NCI-H187 treated with DMSO at 0.1 percent for 48 hours (cell line): ENCODE measurements at regions not wholly inside any gene's neighbourhood (a gene's known extent, or its start where the extent isn't known, plus 50 kb on each side); places are given as distances from the start of the nearest gene placed in this dataset.

ENCODE experiments used
- DNase-seq: peaks from one replicate; lab custom pipeline; 2025; lab: John Stamatoyannopoulos, UW

DNA sequence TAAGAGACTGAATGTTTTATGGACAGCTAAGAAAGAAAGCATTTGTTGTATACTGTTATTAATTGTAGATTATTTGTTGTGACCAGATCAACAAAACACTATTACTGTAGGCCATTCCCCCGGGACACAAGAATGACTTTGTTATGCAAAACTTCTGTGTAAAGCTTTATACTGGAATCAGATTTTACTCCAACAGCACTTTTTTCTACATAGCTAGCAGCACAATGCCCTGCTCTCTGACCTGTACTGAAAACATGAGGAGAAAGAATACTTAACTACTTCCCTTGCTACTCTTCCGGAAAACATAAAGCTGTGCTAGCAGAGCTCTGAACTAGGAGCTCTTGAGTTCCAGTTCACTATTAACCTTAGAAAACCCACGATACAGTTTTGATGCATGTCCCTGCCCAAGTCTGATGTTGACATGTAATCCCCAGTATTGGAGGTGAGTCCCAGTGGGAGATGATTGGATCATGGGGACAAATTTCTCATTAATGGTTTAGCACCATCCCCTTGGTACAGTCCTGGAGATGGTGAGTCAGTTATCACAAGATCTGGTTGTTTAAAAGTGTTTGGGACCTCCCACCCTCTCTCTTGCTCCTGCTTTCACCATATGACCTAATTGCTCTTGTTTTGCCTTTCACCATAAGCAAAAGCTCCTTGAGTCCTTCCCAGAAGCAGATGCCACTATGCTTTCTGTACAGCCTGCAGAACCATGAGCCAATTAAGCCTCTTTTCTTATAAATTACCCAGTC, 601.1 kb upstream of the PIK3C3 start:
- no peak for DNase-seq

DNA sequence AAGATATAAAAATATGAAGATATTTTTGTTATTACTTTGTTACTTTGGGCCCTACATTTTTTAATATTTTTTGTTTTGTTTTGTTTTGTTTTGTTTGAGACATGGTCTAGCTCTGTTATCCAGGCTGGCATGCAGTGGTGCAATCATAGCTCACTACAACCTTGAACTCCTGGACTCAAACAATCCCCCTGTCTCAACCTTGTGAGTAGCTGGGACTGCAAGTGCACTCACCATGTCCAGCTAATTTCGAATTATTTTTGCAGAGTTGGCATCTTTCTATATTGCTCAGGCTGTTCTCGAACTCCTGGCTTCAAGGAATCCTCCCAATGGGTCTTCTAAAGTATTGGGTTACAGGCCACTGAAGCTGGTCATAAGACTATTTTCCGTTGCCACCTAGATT, 603.6 kb upstream of the PIK3C3 start:
- no peak for DNase-seq

DNA sequence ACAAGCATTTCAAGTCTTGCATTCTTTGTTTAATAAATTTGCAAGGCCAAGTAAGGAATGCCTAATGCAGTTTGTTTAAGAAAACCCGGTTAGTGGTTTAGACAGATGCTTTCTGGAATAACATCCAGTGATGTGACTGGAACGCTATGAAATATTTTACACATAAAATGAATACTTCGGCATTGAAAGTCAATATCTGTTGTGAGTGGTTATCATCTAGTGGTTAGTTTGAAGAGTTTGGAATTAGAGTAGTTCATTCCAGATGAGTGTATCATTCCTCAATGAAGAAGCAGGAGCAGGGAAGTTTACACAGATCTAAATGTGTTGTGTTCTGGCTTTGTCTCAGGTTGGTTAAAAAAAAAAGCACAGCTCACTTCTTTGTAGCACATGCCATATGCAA, 608.0 kb upstream of the PIK3C3 start:
- DNase-seq = no peak

DNA sequence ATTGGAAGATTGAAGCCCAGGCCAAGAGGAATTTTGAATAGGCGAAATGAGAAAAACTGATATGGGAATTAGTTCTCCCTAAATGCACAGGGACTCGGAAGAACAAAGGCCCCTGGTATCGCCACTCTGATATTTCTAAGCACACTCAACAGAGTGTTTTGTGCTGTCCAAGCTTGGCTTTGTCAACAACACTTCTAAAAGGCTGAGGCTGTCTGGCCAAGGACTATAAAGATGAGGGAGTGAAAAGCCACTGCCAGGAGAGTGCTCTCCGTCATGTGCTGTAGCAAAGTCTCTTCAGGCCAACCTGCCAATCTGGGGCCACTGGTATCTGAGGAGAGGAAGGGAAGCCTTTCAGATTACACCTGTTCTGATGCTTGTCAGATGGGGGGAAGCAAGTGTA, 611.2 kb upstream of the PIK3C3 start:
- DNase-seq = peak; percentile 1

DNA sequence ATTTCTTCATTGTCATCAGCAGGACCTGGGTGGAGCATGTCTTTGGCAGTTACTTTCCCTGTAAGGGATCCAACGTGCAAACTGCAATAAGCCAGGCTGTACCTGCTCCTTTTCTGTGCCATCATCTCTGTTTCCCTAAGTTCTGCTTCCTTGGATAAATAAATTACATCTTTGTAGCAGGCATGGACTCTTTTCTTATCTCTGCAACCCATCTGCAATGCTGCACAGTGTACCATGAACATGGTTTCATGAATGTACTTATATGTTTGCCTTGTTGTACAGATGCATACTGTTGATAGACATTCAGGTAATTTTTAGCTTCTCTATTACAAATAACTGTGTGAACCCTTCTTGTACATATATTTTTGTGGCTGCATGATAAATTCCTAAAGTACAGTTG, 616.7 kb upstream of the PIK3C3 start:
- DNase-seq = no peak

DNA sequence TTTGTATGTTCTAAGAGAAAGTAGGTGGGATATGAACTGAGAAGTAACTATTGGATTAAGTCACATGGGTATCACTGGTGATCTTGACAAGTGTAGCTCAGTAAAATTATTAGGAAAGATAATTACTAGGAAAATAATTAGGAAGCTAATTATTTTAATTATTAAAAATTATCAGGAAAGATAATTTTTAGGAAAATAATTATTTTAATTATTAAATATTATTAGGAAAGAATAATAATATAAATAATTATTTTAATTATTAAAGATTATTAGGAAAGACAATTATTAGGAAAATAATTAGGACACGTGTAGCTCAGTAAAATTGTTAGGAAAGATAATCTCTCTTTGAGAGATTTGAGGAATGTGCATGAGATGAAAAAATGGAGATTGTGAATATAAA, 623.4 kb upstream of the PIK3C3 start:
- DNase-seq = no peak

DNA sequence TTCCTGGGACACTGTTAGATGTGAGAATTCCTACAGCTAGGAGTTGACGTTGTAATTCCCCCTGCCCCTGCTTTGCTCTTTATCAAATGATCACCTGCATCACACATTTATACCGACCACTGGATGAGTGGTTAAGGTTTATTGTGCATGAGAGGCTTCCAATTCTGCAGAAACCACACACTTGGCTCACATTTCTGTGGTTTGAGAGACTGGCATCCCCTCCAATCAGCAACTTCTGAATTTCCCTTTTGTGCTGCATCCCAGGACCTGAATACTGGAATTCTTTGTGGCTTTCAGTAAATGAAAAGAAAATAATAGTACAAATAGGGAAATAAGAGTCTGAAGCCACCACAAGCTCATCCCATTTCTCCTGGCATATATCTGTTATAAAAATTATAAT, 628.7 kb upstream of the PIK3C3 start:
- no peak for DNase-seq

DNA sequence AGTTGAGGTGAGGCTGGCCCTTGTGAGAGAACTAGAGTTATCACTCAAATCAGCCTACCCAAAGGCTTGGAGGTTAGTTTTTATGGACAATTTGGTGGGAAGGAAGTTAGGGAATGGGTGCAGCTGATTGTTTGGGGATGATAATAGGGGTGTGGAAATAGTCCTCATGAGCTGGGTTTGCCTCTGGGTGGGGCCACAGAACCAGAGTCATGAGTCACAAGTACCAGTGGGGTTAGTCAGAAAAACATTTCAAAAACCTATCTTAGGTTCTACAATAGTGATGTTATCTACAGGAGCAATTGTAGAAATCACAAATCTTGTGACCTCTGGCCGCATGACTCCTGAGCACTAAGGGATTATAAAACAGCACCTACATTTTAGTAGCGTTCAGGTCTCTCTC, 630.1 kb upstream of the PIK3C3 start:
- no peak for DNase-seq

DNA sequence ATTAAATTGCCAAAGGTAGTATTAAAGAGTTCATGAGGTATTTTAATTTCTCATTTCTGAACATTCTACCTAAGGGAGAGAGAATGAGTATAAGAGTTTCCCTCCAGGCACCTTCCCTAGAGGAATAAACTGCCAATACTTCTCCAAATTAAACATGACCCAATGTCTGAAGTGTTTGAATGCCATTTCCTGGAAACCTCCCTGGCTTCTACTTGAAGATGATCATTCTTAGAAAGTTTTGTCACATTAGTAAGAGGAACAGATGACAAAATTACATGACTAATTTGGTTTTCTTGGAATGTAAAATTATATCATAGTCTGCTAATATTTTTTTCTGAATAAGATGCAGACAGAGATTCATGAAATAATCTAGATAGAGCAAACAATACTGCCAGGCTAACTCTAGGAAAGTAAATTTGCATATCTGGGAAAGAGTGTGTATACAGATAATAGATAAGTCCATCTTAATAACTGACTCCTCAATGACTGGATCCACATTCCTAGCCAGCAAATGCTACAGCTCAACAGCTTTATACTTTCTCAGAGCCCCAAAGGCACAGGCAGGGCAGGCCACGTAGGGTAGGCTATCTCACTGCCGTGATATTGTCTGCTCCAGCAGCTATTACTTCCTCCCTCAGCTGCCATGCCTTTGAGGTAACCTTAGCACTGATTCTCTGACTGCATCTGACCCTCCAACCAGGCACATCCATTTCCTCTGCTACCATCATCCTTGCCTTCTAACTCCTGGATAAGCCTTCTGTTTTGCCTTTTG, 630.8 kb upstream of the PIK3C3 start:
- no peak for DNase-seq

DNA sequence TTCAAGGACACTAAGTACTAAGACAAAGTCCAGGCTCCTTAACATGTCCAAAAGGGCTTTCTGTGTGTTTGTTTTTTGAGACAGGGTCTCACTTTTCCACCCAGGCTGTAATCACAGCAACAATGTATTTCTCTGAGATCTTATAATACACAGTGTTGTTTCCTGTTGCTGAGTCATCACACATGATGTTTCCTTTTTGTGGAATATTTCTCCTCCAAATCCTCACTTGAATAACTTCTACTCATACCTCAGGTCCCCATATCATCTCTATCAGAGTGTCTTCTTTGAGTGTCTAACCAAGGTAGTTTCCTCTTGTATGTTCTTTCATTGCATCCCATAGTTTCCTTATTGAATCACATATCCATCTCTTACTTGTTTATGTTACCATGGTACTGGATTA, 632.0 kb upstream of the PIK3C3 start:
- DNase-seq = no peak

DNA sequence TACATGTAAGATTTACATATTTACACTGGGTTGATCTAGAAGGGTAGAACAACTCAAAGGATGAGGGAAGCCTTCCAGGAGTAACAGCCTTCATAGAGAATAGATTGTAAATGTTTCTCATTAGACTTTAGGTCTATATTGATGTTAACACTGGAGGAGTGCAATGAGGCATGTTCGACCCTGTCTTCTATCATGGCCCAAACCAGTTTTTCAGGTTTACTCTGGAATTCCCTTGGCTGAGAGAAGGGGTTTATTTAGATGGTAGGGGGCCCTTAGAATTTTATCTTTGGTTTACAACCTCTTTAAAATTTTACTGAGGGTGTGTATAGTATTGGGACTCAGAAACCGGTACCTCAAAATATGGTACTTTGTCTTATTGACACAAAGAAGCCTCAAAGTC, 634.9 kb upstream of the PIK3C3 start:
- DNase-seq = no peak

DNA sequence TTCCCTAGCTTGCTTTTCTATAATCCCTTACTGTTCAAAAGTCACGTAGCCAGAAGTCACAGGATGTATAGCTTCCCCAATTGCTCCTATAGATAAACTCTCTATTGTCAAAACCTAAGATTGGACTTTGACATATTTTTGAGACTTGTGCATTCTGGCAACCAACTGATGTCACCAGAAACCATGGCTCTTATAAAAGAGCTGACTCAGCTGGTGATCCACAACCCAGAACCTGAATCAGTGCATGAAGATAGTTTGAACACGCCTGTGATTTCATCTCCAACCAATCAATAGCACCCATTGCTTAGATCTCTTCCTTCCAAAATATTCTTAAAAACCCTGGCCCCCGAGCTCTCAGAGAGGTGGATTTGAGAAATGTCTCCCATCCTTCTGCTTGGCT, 639.9 kb upstream of the PIK3C3 start:
- DNase-seq = no peak

DNA sequence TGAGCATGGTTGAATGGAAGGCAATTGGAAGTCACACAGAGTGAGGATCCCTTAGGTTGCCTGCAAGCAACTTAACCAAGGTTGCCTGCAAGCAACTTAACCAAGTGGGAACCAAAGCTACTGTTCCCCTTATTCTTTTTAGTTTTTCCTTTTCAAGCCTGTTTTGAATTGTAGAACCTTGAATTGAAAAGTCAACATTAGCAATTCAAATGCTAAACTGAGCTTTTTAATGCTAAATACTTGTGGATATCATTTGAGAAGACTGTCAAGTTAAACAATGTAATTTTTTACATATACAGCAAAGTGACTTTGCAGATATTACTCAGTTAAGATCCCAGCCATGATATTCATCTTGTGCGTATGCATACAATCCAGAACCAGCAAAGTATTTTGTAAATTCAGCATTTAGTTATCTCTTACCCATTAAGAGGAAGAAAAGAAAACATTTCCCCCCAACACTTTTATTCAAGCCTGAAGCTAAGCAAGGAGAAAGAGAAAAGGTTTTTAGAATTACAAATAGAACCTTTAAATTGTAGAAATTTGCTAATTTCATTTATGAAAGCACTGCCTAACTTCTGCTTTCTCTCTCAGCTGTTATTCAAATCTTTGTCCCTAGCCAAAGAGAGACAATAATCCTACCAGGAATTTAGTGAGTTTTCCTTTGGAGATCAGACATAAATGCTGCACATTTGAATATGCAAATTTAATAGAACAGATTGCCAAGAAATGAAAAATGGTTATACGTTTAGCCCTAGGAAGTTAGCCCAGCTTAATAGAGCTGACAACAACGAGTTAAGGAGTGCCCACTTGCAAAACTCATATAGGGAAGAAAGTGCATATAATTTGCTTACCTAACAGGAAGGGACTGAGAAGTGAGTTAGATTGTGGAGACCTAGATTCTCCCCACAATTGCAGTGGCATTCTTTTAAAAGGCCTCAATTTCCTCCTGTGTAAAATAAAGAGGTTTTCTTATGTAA, 643.2 kb upstream of the PIK3C3 start:
- no peak for DNase-seq

DNA sequence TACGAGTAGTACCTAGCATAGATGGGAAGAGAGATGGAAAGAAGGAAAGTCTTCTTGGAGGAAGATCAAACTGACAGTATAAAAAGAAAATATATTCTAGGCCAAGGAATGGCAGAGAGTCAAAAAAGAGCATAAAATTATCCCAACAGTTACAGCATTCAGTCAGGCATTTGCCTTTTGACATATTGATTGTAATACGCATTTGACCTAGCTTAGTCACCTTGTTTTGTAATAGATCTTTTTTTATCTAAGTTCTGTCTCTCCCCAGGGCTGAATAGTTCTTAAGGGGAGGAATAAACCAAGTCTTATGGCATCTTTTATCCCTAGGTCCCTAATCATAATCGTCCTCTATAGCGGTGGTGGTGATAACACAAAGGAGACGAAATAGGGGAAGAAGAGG, 657.3 kb upstream of the PIK3C3 start:
- DNase-seq = no peak

DNA sequence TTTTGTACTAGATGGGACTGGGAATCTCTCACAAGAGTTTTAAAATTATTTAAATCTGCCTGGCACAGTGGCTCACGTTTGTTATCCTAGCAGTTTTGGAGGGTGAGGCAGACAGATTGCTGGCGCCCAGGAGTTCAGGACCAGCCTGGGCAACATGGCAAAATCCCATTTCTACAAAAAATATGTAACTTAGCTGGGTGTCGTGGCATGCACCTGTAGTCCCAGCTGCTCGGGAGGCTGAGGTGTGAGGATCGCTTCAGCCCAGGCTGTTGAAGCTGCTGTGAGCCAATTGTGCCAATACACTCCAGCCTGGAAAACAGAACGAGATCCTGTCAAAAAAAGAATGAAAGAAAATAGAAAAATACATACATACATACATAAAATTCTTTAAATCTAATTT, 685.7 kb upstream of the PIK3C3 start:
- no peak for DNase-seq

DNA sequence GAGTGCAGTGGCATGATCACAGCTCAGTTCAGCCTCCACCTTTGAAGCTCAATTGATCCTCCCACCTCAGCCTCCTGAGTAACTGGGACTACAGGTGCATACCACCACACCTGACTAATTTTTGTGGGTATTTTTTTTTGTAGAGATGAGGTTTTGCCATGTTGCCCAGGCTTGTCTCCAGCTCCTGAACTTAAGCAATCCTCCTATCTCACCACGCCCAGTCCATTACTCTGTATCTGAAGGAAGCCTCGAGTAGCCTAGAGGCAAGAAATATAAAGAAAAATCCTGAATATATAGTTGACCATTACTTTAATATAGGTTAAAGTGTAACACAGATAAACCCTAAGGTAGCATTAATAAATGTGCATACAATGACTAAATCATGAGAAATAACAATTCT, 686.8 kb upstream of the PIK3C3 start:
- DNase-seq = no peak

DNA sequence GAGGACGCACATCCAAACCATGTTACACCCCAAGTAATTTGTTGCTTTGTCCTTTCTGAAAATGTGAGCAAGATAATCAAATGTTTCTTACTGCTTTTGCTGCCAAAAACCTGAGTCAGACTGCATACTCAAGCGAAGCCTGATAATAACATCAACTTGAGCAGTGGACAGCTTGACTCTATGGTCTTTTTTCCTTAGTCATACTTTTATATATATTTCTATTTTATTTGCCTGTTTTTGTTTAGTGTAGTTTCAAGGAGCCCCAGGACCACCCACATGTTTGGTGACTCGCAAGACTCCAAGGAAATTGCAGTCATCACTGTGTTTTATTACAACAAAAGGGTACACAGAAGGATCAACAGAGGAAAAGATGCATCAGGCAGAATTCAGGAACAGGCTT, 688.4 kb upstream of the PIK3C3 start:
- no peak for DNase-seq

DNA sequence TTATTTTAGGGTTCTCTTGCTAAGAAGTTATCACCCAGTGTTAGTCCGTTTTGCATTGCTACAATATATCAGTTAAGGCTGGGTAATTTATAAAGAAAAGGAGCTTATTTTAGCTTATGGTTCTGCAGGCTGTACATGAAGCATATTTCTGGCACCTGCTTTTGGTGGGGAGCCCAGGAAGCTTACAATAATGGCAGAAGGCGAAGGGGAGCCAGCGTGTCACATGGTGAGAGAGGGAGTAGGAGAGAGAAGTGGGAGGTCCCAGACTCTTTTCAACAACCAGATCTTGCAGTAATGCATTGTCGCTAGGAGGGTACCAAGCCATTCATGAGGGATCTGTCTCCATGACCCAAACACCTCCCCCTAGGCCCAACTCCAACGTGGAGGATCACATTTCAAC, 688.8 kb upstream of the PIK3C3 start:
- DNase-seq = no peak

DNA sequence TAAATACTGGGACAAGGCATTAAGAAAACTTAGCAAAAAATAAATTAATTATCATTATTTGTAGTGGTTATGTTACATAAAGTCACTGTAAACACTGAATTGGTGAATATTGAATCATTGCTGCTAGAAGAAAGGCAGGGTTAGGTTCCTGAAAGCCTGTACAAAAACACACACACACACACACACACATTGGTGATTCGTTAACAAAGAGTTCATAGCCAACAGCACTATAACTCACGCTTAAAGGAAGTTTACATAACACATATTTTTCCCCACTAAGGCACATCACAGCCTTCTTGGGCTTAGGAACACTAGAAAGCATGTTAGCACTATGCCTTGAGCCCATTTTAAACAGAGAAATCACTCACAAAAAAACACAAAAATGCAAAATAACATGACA, 690.0 kb upstream of the PIK3C3 start:
- no peak for DNase-seq

DNA sequence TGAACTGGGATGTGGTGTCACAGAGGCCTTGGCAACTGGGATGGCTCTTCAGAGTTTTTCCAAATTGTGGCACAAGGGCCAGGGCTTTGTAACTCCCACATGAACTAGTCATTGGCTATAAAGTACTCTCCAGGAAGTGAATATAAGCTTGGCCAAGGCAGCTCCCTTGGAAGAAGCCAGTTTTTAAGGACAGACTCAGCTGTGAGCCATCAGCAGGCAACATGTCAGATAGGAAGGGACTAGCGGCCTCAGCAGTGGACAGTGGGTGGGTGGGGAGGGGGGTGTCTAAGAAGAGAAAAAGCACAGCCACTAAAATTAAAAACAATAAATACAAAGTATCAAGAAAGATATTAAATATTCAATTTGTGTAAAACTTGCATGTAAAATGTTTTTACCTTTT, 691.1 kb upstream of the PIK3C3 start:
- no peak for DNase-seq

DNA sequence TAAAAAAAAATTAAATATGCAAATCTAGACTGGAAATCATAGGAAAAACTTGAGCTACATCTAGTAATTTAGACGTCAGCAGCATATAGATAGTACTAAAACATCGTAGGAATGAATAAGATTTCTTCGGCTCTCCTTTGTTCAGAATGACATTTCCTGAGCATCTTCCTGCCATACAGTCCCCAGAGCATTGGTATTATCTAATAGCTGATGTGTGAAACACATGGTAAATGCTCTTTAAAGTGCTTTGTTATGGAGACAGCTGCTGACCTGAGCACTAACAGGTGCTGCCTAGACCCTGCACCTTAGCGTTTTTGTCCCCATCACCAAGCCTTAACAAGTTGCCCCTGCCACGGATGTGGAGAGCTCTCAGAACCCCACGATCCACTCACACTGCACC, 692.3 kb upstream of the PIK3C3 start:
- no peak for DNase-seq

DNA sequence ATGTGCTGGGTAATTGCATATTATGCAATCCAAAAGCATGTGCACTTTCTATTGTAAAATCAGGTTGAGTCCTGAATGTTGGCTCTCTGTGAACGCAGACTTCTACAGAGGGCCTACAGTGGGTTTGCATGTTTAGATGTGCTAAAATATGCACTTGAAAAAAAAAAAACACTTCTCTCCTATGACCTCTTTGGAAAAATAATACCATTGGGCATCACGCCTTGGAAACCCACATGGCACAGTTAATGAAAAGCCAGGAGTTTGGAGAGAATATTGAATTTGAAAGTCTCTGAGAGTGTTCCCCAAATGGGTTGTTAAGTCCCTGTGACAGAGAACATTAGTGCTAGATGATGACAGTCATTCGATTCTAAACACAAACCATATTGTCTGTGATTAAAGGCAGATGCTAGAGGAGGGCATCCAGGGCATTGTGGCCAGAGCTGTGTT, 710.4 kb upstream of the PIK3C3 start:
- DNase-seq = no peak

DNA sequence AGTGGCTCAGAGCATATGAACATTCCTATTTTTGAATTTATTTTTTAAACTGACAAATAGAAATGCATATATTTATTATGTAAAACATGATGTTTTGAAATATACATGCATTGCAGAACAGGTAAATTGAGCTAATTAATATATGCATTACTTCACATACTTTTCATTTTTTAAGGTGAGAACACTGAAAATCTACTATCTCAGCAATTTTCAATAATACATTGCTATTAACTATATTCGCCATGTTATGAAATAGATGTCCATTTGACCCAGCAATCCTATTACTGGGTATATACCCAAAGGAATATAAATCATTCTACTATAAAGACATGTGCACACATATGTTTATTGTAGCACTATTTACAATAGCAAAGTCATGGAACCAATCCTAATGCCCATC, 717.7 kb upstream of the PIK3C3 start:
- DNase-seq = no peak
